ENCODE measurements at regions not wholly inside any gene's neighbourhood (a gene's known extent, or its start where the extent isn't known, plus 50 kb on each side); places are given as distances from the start of the nearest gene placed in this dataset.

DNA sequence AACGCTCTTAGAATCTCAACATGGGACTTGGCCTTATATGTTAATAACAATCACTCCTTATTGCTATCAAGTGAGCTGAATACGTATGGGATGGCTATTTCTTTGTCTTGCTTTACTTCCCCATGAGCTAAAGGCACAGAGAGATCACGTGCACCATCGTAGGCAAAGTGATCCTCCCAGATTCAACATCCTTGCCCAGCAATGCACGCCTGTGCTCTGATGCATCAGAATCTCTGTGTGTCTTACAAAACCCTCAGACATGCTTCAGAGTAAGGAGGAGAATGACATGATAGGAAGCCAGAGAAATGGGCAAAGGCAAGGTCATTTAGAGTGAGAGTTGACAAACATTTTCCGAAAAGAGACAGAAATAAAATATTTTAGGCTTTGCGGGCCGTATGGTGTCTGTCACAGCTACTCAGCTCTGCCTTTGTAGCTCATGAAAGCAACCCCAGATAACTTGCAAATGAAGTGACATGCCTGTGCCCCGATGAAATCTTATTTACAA, 277.6 kb upstream of the CDH4 start:
- DNase-seq = no peak

DNA sequence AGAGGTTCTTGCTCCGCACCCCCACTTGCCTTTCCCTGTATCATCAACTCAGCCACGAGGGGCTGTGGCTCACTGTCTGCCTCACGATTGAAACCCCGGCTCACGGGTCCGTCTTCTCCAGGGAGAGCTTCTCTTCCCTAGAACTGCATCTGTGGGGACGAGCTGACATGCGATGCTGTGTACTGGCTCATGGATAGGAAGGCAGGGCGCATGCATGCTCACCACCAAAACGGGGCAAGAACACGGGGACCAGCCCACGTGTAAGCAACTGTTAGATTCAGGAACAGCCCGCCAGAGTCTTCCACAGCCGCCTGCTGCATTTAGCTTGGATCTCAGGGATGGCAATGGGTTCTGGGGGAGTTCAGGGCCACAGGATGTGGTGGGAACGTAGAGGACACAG, 275.9 kb upstream of the CDH4 start:
- no peak for DNase-seq

DNA sequence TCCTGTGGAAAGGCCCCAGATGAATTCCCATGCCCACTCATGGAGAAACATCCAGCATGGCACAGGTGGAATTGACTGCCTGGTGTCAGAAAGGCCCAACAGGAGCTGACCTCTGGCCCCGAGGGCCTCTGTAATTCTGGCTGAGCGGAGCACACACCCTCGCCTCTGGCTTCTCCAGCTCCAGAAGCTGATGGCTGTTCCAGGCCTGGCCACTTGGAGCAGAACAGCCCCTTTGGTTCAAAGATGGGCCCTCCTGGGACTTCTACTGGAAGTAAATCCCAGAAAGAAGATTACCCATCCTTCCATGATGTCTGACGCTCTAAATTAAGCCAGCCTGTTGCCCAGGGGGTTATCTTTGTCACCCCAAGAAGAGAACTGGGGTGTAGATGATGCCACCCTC, 275.1 kb upstream of the CDH4 start:
- no peak for DNase-seq

DNA sequence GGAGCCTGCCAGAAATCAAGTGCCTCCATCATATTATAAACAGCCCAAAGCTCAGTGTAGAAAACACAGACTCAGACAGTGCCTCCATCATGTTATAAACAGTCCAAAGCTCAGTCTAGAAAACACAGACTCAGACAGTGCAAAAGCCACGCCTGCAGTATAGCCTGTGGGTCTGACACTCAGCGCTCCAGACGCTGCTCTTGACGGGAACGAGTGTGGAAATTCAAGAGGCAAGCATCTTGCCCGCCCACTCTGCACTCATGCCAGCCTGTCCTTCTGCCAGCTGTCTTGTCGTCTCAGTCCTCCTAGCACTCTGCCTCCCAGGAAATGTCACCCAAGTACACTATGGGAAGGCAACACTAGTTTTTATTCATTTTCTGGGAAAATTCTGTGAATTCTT, 274.2 kb upstream of the CDH4 start:
- no peak for DNase-seq

DNA sequence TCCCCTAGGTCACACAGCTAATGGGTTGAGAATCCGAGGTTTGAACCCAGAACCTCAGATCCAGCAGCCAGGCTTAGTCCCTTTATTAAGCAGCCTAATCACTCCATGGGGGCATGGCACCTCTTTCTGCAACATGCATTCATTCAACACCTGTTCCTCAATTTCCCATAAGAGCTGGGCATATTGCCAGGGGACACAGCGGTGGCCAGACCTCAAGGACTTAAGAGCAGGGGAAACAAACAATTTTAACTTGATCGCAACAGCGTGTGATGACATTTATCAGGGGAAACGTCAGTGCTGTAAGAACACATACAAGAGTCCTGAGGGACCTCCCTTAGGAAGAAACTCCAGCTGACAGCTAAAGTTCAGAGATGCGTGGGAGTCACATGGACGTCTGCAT, 267.4 kb upstream of the CDH4 start:
- no peak for DNase-seq

DNA sequence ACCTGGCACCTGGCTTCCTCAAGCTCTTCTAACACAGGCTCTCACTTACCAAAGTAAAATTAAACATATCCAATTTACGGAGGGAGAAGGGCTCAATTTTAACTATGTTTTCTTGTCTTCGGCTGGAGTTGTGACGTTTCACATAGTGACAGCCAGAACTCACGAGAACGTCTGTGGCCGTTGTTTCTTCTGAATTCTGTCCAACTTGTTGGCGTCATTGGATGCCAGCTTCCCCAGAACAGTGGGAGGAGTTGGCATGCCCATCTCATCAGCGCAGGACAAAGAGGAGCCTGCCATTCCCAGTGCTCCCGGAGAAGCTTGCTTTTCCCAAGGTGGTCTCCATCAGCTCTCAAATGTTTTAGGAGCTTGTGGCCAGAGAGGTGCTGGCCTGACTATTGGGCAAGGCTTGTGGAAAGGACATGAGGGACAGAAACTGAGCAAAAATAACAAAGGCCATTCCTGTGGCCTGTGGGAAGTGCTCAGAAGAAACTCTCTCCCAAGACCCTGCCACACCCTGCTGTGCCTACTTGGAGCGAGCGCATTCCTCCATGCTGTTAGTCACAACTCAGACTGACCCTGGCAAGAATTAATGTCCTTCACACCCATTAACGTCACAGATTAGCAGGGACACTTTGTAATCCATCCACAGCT, 265.4 kb upstream of the CDH4 start:
- DNase-seq = no peak

DNA sequence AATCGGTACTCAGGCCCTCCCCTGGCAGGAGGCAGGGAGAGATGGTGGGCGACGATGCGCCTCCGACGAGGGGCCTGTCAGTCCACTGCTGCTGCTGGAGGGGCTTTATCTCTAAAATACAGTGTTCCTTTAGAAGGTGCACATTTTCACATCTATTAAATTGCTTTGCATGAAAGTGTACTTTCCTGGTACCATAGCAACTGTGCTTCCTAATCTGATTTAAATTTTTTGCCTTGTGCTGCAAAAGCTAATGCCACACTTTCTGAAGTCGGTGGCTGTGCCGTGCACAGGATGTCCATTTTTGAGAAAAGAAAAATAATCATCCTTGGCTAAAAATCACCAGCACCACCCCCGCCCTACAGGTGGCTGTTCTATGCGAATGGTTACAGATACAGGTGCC, 262.0 kb upstream of the CDH4 start:
- DNase-seq = no peak

DNA sequence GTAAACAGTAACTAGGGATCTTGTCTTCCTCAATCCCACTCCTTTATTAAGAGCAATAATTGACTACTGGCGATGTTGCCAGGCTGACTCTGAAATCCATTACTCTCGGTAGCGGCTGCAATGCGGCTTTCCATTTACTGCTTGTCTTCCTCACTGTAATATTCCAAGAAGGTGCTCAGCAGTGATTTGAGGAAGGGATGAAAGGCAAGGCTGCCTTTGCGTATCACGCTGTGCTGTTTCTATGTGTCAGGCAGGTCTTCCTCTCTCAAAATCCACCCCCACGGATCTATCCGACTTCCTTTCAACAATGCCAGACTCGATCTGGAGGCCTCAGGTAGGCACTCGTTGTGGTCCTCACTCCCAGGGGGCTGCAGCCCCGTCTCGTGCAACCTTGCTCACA, 261.4 kb upstream of the CDH4 start:
- DNase-seq = no peak

DNA sequence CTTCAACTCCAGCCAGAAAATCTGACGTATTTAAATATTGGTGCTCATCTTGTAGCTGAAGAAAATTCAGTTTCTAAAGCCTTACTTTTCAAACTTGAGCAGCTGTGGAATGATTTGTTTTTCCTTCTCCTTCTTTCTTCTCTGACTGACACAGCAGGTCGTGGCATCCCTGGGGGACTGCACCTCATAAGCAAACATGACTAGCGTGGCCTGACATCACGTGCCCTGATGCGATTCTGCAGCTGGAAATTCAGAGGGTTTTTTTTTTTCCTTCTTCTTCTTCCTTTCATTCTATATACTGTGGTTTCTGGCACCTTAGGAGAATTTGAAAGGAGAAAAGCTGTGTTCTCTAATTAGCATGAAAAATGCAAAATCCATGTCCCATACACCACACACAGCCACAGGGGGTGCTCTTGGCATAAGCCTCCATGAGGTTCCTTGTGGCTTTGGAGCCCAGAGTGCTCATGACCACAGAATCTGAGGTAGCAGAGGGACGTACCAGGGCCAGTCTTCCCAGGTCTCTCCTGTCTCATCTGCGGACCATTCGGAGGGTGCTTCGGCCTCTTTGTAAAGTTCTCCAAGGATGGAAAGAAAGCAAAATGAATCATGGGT, 258.5 kb upstream of the CDH4 start:
- no peak for DNase-seq

DNA sequence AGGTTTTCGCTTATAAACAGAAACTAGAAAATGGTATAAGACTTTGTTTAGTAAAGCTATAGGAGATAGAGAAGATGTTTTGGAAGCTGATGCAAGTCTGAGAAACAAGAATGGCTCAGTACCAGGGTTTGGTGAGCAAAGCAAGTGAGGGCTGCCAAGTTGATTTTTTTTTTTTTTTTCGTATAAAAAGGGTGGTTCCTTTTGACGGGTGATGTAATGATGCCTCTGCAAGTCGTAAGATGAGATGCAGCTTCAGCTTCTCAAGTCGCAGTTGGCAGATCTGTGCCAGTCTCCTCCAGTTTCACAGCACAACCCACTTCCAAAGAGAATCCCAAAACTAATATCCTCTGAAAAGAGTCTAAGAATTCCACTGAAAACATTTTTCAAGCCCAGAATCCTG, 252.8 kb upstream of the CDH4 start:
- DNase-seq = no peak

DNA sequence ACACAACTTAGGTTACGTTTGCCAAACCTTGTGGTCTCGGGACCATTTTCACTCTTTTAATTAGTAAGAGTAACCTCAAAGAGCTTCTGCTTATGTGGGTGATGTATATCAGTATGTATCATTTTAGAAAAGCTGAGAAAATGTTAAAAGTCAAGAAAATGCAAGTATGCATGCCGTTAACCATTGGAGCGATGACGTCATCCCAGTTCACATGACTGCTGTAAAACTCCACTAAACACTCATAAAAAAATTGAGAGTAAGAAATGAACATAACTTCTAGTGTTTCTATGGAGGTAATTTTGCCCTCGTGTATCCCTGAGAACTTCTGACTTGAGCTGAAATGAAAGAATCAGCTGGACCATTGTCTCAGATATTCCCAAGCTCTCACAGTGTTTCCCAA, 250.0 kb upstream of the CDH4 start:
- DNase-seq = no peak

DNA sequence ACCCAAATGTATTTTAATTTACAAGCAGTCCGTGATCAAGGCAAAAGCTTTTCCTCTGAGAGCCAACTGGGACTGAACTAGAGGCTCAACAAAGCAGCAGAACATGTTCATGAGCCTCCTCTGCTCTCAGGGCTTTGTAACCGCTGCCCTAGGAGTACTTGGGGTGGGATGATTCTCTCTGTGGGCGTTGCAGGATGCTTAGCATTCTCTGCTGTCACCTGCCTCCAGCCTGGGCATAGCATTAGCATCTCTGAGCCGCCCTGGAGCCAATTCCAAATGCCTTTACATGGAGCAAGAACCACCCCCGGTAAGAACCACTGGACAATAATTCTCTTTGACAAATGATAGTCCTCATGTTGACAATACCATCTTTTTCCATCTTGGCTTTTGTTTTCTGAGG, 237.6 kb upstream of the CDH4 start:
- no peak for DNase-seq

DNA sequence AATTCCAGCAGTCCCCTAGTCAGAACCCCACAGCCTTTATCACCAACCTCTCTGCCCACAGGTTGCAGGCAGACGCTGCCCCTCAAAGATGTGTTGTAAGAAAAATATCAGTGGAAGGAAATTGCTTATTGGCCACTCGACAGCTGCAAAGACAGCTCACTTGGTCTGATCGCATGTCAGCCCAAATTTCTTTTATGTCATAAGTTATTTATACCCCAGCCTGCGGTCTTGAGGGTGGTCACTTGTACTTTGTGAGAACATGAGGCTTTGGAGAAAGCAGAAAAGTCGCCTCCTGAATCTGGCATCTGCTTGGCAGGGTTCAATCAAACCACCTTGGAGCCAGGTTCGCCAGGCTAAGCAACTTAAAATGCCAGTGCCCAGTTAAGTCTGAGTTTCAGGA, 236.5 kb upstream of the CDH4 start:
- DNase-seq = no peak

DNA sequence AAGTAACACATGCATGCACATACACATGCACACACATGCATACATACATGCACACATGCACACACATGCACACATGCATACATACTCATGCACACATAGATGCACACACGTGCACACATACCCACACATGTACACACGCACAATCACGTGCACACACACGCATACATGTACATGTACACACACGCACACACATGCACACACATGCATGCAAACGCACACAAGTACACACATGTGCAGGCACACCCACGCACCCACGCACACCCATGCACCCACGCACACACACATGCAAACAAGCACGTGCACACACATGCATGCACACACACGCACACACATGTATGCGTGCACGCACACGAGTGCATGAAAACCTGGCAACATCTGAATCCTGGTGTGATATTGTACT, 232.7 kb upstream of the CDH4 start:
- DNase-seq = no peak

DNA sequence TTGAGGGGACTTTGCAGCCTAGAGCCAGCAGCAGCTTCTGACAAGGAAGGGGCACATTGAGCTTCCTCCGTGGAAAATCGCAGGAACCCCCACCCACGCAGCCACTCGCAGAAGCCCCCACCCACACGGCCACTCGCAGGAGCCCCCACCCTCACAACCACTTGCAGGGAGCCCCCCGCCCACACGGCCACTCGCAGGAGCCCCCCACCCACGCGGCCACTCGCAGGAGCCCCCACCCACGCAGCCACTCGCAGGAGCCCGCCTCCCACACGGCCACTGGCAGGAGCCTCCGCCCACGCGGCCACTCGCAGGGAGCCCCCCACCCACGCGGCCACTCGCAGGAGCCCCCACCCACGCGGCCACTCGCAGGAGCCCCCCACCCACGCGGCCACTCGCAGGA, 228.4 kb upstream of the CDH4 start:
- no peak for DNase-seq

DNA sequence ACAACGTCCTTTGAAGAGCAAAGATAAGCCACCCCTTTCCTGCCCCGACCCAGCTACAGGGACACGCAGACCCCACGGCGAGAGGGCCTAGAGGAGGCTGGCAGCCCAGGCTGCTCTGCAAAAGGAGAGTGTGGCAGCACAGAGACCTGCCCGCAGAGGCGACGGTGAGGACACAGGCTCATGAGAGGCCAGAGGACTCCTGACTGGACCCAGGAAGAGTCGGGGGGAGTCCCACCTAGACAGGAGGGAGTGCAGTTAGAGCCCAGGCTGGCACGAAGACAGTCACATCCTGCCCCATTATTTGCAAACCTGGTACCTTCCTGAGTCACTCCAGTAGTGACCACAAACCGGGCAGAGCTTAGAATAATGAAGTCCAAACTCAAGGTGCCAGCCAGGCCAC, 227.7 kb upstream of the CDH4 start:
- DNase-seq = no peak

DNA sequence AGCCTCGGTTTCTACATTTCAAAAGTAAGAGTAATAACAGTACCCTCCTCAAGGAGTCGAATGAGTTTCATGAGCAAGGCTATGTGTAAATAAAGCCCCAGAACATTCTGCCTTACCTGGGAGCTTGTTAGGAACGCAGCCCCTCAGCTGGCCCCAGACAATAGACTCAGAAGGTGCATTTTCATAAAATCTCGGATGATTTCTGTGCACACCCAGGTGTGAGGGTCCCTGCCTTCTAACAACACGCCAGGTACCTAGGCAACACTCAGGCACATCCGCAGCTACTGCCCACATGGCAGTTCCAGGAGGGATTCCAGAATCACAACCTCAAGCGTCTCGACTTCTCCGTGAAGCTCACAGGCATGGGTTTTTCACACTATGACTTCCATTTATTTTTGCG, 226.5 kb upstream of the CDH4 start:
- DNase-seq = no peak

DNA sequence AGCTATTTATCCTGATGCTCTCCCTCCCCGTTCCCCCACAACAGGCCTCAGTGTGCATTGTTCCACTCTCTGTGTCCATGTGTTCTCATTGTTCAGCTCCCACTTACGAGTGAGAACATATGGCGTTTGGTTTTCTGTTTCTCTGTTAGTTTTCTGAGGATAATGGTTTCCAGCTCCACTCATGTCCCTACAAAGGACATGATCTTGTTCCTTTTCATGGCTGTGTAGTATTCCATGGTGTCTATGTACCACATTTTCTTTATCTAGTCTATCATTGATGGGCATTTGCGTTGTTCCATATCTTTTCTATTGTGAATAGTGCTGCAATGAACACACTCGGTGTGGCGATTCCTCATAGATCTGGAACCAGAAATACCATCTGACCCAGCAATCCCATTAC, 225.9 kb upstream of the CDH4 start:
- no peak for DNase-seq

DNA sequence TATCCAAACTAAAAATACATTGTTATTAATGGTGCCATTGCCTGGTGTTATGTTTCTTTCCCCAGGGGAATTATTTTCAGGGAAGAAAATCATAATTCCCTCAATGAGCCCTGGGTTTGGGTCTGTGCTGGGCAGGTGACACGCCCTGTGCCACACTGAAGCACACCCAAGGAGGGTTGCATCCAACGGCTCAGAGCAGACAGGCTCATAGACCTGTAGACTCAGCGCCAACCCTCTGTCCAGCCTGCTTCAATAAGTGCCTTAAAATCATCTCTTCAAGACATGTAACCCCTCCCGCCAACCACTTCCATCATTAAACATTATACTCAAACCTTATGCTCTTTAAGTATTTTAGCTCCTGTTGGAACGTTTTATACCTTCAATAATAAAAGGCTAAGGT, 225.3 kb upstream of the CDH4 start:
- no peak for DNase-seq

DNA sequence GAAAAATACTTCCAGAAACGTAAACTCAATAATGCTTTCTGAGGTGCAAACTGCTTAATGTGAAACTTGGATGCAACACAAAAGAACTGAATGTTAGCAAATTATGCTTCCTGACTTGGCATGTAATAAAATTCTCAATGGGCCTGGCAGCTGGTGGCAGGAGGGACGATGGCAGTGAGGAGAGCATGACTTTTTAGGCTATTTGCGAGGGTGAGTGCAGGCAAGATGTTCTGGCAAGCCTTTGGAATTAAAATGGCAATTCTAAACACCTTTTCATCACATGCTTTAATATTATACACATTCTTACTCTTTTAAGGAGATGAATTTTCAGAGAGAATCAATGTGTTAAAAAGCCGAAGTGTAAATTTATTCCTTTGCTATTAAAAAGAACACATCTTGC, 224.8 kb upstream of the CDH4 start:
- no peak for DNase-seq

DNA sequence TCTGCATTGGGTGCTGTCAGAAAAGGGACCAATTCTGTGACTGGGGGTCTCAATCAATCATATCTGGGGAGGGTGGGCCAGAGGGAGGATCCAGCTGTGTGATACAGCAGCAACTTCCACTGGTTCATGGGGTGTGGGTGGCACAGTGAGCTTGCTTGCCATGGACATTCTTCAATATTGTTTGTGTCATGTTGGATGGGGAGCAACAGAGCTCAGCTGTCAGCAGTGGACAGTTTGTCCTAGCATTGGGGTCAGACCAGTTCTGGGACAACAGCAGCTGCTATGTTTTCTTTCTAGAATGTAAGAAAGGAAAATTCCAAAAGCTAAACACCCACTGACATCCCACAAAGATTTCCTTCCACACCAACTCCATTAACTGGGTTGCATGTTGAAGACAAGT, 221.9 kb upstream of the CDH4 start:
- no peak for DNase-seq

DNA sequence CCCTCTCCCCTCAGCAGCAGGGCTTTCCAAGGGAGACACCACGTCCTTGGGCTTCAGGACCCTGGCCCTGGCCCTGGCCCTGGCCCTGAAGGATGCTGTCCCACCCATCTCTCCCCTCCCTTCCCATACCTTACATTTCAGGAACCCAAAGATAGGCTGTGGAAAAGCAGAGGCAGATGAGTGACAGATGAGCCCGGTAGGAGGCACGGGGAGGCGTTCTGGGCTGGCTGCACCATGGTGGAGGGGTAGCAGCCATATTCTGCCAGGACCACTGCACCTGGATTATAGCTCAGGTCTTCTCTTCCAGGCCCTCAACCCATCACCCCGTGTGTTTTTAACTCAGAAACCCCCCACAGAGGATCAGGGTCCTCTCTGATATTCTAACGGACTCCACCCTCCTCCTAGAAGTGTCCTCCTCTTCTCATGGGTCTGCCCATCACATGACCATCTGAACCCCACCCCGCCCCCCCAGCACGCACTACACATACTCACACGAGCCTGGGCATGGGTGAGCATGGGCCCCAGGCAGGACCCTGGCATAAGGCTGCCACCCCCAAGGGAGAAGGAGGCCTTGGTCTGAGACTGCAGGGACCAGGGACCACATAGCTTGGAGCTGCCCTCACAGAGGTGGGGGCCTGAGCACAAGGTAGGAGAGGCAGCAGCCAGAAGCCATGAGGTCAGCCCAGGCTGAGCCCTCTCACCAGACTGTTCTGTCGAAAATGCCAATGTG, 220.8 kb upstream of the CDH4 start:
- DNase-seq = no peak

DNA sequence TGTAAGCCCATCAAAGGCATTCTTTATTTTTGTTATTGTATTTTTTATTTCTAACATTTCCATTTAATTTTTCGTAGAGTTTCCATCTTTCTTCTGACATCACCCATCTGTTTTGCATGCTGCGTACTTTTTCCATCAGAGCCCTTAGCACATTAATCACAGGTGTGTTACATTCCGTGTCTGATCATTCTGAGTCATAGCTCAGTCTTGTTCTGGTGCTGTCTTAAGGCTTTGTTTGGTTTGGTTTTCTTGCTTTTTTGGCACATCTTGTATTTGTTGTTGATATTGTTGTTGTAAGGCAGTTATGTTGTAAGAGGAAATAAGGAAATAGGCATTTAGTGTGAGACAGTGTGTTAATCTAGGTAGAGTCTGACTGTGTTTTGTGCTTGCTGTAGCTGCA, 214.6 kb upstream of the CDH4 start:
- no peak for DNase-seq

DNA sequence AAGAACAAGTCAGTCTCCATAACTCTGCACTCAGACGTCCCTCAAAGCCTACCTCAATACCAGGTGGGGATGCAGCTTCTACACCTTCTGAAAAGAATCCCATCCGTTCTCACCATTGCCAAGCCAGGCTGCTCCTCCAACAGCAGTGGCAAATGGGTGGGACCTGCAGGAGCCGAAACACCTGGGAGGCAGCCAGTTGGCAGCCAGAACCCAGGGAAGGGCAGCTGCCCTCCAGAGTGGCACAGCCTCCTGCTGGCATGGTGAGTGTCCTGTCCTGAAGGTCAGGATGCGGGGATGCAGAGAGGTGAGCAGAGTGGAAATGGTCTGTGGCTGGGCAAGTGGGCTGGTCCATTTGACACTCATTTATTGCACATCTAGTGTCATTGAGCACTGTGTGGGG, 210.6 kb upstream of the CDH4 start:
- DNase-seq = no peak

All from NCI-H446 (cell line).